ENCODE measurements at regions not wholly inside any gene's neighbourhood (a gene's known extent, or its start where the extent isn't known, plus 50 kb on each side); places are given as distances from the start of the nearest gene placed in this dataset.

DNA sequence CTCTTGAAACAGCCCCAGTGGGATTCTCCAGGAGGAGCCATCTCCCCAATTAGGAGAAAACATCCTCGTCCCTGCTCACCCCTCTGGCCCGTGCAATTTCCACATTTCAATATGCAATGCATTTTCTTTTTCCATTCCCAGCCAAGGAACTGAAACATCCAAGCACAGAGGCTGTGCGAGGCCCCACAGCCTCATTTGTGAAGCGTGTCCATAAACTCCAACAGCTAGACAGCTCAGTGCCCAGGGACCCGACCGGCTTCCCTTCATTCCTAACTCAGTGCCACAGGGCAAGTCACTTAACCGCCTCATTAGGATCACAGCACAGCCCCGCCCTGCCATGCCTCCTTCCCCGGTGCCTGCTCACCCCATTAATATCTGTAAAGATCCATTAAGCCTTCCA, 204.2 kb upstream of the IGF1R start:
- Histone ChIP-seq H3K27ac (ENCODE audit: low read depth, low read length) (no peak overlapping the region), H3F3A (ENCODE audit: insufficient read depth) (no peaks in the 10 kb centered on the region), H3K9ac (ENCODE audit: low read length) (no peak overlapping the region), H4K20me1 (ENCODE audit: low read depth, low read length) (no peaks in the 10 kb centered on the region), H3K27me3 (ENCODE audit: low read length) (no peaks in the 10 kb centered on the region), H3K36me3 (ENCODE audit: low read length) (no peaks in the 10 kb centered on the region), H3K79me2 (ENCODE audit: insufficient read depth, low read length) (no peaks in the 10 kb centered on the region), H3K9me3 (ENCODE audit: insufficient read depth, low read length) (no peaks in the 10 kb centered on the region), H3K4me2 (ENCODE audit: low read depth, low read length, poor library complexity, severe bottlenecking) (no peak overlapping the region), H3K9me2 (replicated peaks; ENCODE audit: insufficient read depth, low read length) (no peaks in the 10 kb centered on the region), H2AFZ (ENCODE audit: low read depth, low read length, severe bottlenecking) (no peak overlapping the region), H3K4me3 (ENCODE audit: insufficient read depth, low read length, poor library complexity, severe bottlenecking) (no peak overlapping the region)
- no peak for TF ChIP-seq EZH2phosphoT487 (conservative IDR thresholded peaks at IDR 0.05; ENCODE audit: low read length)
- TF ChIP-seq, protein P1, sequence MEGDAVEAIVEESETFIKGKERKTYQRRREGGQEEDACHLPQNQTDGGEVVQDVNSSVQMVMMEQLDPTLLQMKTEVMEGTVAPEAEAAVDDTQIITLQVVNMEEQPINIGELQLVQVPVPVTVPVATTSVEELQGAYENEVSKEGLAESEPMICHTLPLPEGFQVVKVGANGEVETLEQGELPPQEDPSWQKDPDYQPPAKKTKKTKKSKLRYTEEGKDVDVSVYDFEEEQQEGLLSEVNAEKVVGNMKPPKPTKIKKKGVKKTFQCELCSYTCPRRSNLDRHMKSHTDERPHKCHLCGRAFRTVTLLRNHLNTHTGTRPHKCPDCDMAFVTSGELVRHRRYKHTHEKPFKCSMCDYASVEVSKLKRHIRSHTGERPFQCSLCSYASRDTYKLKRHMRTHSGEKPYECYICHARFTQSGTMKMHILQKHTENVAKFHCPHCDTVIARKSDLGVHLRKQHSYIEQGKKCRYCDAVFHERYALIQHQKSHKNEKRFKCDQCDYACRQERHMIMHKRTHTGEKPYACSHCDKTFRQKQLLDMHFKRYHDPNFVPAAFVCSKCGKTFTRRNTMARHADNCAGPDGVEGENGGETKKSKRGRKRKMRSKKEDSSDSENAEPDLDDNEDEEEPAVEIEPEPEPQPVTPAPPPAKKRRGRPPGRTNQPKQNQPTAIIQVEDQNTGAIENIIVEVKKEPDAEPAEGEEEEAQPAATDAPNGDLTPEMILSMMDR (IDR thresholded peaks at IDR 0.05; ENCODE audit: insufficient read depth, low read length, poor library complexity, severe bottlenecking) = no peak

GRCh38 chr15:98445315-98445714, 203.0 kb upstream of the IGF1R start:
- Histone ChIP-seq H3K4me3 (ENCODE audit: insufficient read depth, low read length, poor library complexity, severe bottlenecking) (no peak overlapping the region), H3K36me3 (ENCODE audit: low read length) (no peaks in the 10 kb centered on the region), H3K27ac (ENCODE audit: low read depth, low read length) (no peak overlapping the region), H3K9ac (ENCODE audit: low read length) (no peak overlapping the region), H3K27me3 (ENCODE audit: low read length) (no peaks in the 10 kb centered on the region), H3K79me2 (ENCODE audit: insufficient read depth, low read length) (no peaks in the 10 kb centered on the region), H3K4me2 (ENCODE audit: low read depth, low read length, poor library complexity, severe bottlenecking) (no peak overlapping the region), H3F3A (ENCODE audit: insufficient read depth) (no peaks in the 10 kb centered on the region), H4K20me1 (ENCODE audit: low read depth, low read length) (no peaks in the 10 kb centered on the region), H3K9me3 (ENCODE audit: insufficient read depth, low read length) (no peaks in the 10 kb centered on the region), H2AFZ (ENCODE audit: low read depth, low read length, severe bottlenecking) (no peak overlapping the region), H3K9me2 (replicated peaks; ENCODE audit: insufficient read depth, low read length) (no peaks in the 10 kb centered on the region)
- TF ChIP-seq, protein P1 (IDR thresholded peaks at IDR 0.05; ENCODE audit: insufficient read depth, low read length, poor library complexity, severe bottlenecking) = no peak
- no peak for TF ChIP-seq EZH2phosphoT487 (conservative IDR thresholded peaks at IDR 0.05; ENCODE audit: low read length)

DNA sequence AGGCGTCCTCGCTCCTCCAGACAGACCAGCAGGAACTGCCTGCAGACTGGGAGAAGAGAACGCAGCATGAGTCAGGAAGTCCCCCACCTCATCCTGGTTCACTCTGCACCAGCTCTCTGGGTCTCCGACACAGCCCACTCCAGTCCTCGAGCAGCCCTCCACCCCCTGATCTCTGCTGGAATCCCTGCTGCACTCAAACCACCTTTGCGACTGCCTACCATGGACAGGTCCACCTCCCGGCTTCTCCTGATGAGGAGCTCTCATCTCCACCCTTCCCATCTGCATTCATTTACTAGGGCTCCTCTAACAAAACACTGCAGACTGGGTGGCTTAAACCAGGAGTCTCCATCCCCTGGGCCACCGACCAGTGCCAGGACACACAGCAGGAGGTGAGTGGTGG, 202.3 kb upstream of the IGF1R start:
- TF ChIP-seq, protein P1 (IDR thresholded peaks at IDR 0.05; ENCODE audit: insufficient read depth, low read length, poor library complexity, severe bottlenecking) = no peak
- TF ChIP-seq EZH2phosphoT487 (conservative IDR thresholded peaks at IDR 0.05; ENCODE audit: low read length) = no peak
- Histone ChIP-seq H3K27me3 (ENCODE audit: low read length) (no peaks in the 10 kb centered on the region), H3K79me2 (ENCODE audit: insufficient read depth, low read length) (no peaks in the 10 kb centered on the region), H4K20me1 (ENCODE audit: low read depth, low read length) (no peaks in the 10 kb centered on the region), H2AFZ (ENCODE audit: low read depth, low read length, severe bottlenecking) (no peak overlapping the region), H3F3A (ENCODE audit: insufficient read depth) (no peaks in the 10 kb centered on the region), H3K9ac (ENCODE audit: low read length) (no peak overlapping the region), H3K4me3 (ENCODE audit: insufficient read depth, low read length, poor library complexity, severe bottlenecking) (no peak overlapping the region), H3K36me3 (ENCODE audit: low read length) (no peaks in the 10 kb centered on the region), H3K9me3 (ENCODE audit: insufficient read depth, low read length) (no peaks in the 10 kb centered on the region), H3K27ac (ENCODE audit: low read depth, low read length) (no peak overlapping the region), H3K9me2 (replicated peaks; ENCODE audit: insufficient read depth, low read length) (no peaks in the 10 kb centered on the region), H3K4me2 (ENCODE audit: low read depth, low read length, poor library complexity, severe bottlenecking) (no peak overlapping the region)
